PC-9 (cell line): ENCODE measurements at regions not wholly inside any gene's neighbourhood (a gene's known extent, or its start where the extent isn't known, plus 50 kb on each side); places are given as distances from the start of the nearest gene placed in this dataset.

Experiments
- BruUV-seq: library from RNA; stranded (reverse); fragments of 400-500 nt; replicated peaks from 2 replicates; lab custom pipeline; 2021; lab: Mats Ljungman, UMichigan
- CTCF ChIA-PET: fragments of 300-600 bp; sonication (Branson Sonifier 250); formaldehyde crosslinking; loops from one replicate; lab custom pipeline; 2022; ENCODE audit warnings: antibody characterized with exemption; lab: Charles Lee
- POLR2A ChIA-PET: fragments of 300-600 bp; sonication (Branson Sonifier 250); formaldehyde crosslinking; loops from one replicate; lab custom pipeline; 2022; ENCODE audit warnings: antibody characterized with exemption; ENCODE audit not compliant: unreplicated experiment; lab: Charles Lee
- DNase-seq, 2 experiments: peaks; one replicate each; pipeline versions ENCODE4 v3.0.0 to v3.0.0-alpha.2; 2015 to 2022; ENCODE audit warnings: mixed read lengths in 1 of 2
- H2AFZ ChIP-seq: fragments of 200-600 bp; sonication (generic); 2 replicates; pipeline ENCODE4 v1.8.1; 2017; ENCODE audit warnings: antibody characterized with exemption
- H3F3A ChIP-seq: fragments of 200-600 bp; sonication (generic); 2 replicates; pipeline ENCODE4 v1.8.1; 2017; ENCODE audit warnings: antibody characterized with exemption, mild to moderate bottlenecking, low read depth; ENCODE audit not compliant: insufficient read depth
- H3K27ac ChIP-seq: fragments of 200-600 bp; sonication (generic); 2 replicates; pipeline ENCODE4 v1.6.1; 2016; ENCODE audit warnings: mixed run types
- H3K27me3 ChIP-seq: fragments of 200-600 bp; sonication (generic); 2 replicates; pipeline ENCODE4 v1.6.1; 2016; ENCODE audit warnings: low read depth, mixed run types; ENCODE audit not compliant: insufficient read depth
- H3K36me3 ChIP-seq: fragments of 200-600 bp; sonication (generic); 2 replicates; pipeline ENCODE4 v1.6.1; 2016; ENCODE audit warnings: low read depth, mixed run types
- H3K4me1 ChIP-seq: fragments of 200-600 bp; sonication (generic); replicated peaks from 2 replicates; pipeline ENCODE4 v1.6.1; 2016; ENCODE audit warnings: mixed run types; ENCODE audit not compliant: insufficient read depth
- H3K4me2 ChIP-seq: fragments of 200-600 bp; sonication (generic); 2 replicates; pipeline ENCODE4 v1.6.1; 2017; ENCODE audit warnings: mixed run types
- H3K4me3 ChIP-seq: fragments of 200-600 bp; sonication (generic); 2 replicates; pipeline ENCODE4 v1.6.1; 2016; ENCODE audit warnings: mixed run types
- H3K79me2 ChIP-seq: fragments of 200-600 bp; sonication (generic); 2 replicates; pipeline ENCODE4 v1.6.1; 2017; ENCODE audit warnings: low read depth, mixed run types
- H3K9me2 ChIP-seq: fragments of 200-600 bp; sonication (generic); 2 replicates; pipeline ENCODE4 v1.8.1; 2017; ENCODE audit warnings: mild to moderate bottlenecking; ENCODE audit not compliant: insufficient read depth
- H3K9me3 ChIP-seq: fragments of 200-600 bp; sonication (generic); 2 replicates; pipeline ENCODE4 v1.8.1; 2016; ENCODE audit warnings: low read depth; ENCODE audit not compliant: insufficient read depth
- H4K20me1 ChIP-seq: fragments of 200-600 bp; sonication (generic); 2 replicates; pipeline ENCODE4 v1.8.1; 2017; ENCODE audit not compliant: insufficient read depth
- CTCF ChIP-seq: fragments of 200-600 bp; sonication (generic); conservative IDR thresholded peaks from 2 replicates; pipeline ENCODE4 v1.6.1; 2017; ENCODE audit warnings: mixed run types, antibody characterized with exemption, mild to moderate bottlenecking, moderate library complexity
- EZH2 ChIP-seq: fragments of 200-600 bp; sonication (generic); IDR thresholded peaks from 2 replicates; pipeline ENCODE4 v1.8.0; 2017; ENCODE audit warnings: antibody characterized with exemption, low read depth
- intact Hi-C: fragments of 100-400 bp; cut with micrococcal nuclease; formaldehyde crosslinking; loops from one replicate; pipeline ENCODE4 v1.10.0; 2022; ENCODE audit not compliant: unreplicated experiment

GRCh38 chr1:81606656-81607055 is 194.1 kb upstream of the ADGRL2 start:
- no peaks in the 10 kb centered on the region for H3K27me3 ChIP-seq
- no peaks in the 10 kb centered on the region for H3K9me3 ChIP-seq
- no peaks in the 10 kb centered on the region for H3K79me2 ChIP-seq
- no peak overlapping the region for H3K4me2 ChIP-seq
- H4K20me1 ChIP-seq: no peaks in the 10 kb centered on the region
- POLR2A ChIA-PET: no interaction called here
- H3K36me3 ChIP-seq: no peaks in the 10 kb centered on the region
- H2AFZ ChIP-seq: no peak overlapping the region
- intact Hi-C loops: no loop called here
- no peaks in the 10 kb centered on the region for H3F3A ChIP-seq
- no peak overlapping the region for H3K4me3 ChIP-seq
- TF ChIP-seq EZH2 (no peak), CTCF (no peak)
- CTCF ChIA-PET: no interaction called here
- no peak for DNase-seq
- no TSS peak for BruUV-seq
- H3K4me1 ChIP-seq: no peaks in the 10 kb centered on the region
- H3K27ac ChIP-seq: no peak overlapping the region
- H3K9me2 ChIP-seq: no peaks in the 10 kb centered on the region

GRCh38 chr1:81605023-81605422 is 195.7 kb upstream of the ADGRL2 start:
- H3K27ac ChIP-seq: no peak overlapping the region
- H3K79me2 ChIP-seq: no peaks in the 10 kb centered on the region
- H3K4me2 ChIP-seq: no peak overlapping the region
- no peaks in the 10 kb centered on the region for H3K27me3 ChIP-seq
- H3K9me3 ChIP-seq: 0 out of 2 replicates have a peak, but pooled peaks cover 4% of the 10 kb centered on the region
- H3K4me1 ChIP-seq: no peaks in the 10 kb centered on the region
- no peaks in the 10 kb centered on the region for H3K9me2 ChIP-seq
- no peaks in the 10 kb centered on the region for H3K36me3 ChIP-seq
- ChIA-PET CTCF (no interaction called here), POLR2A (no interaction called here)
- no peak for TF ChIP-seq CTCF
- no peak for TF ChIP-seq EZH2
- no peak for DNase-seq
- H3K4me3 ChIP-seq: no peak overlapping the region
- no peak overlapping the region for H2AFZ ChIP-seq
- no peaks in the 10 kb centered on the region for H3F3A ChIP-seq
- no peaks in the 10 kb centered on the region for H4K20me1 ChIP-seq
- no TSS peak for BruUV-seq
- intact Hi-C loops: no loop called here

- BruUV-seq: no TSS peak
- Histone ChIP-seq H3K27me3 (no peaks in the 10 kb centered on the region), H2AFZ (peak overlapping the region; percentile 9; the same call in 1 of the 2 replicates), H3K4me2 (no peak overlapping the region), H4K20me1 (no peaks in the 10 kb centered on the region), H3K79me2 (no peaks in the 10 kb centered on the region), H3K9me3 (0 out of 2 replicates have a peak, but pooled peaks cover 4% of the 10 kb centered on the region), H3K4me3 (no peak overlapping the region), H3F3A (no peaks in the 10 kb centered on the region), H3K27ac (no peak overlapping the region), H3K4me1 (no peaks in the 10 kb centered on the region), H3K9me2 (no peaks in the 10 kb centered on the region), H3K36me3 (no peaks in the 10 kb centered on the region)
- intact Hi-C loops: no loop called here
- no peak for TF ChIP-seq EZH2
- TF ChIP-seq CTCF: no peak
- no peak for DNase-seq
- ChIA-PET CTCF (no interaction called here), POLR2A (no interaction called here)
Measured at GRCh38 chr1:81600878-81601622, 199.7 kb upstream of the ADGRL2 start.
